H1 (cell line): ENCODE measurements at regions not wholly inside any gene's neighbourhood (a gene's known extent, or its start where the extent isn't known, plus 50 kb on each side); places are given as distances from the start of the nearest gene placed in this dataset.

ENCODE experiments used
- E2F6 ChIP-seq: IDR thresholded peaks from 2 replicates; pipeline ENCODE4 v1.6.1; 2012; ENCODE audit warnings: inconsistent platforms
- POLR2A ChIP-seq, 2 experiments: IDR thresholded peaks; 1 replicate in 1 of 2; 2 replicates in 1 of 2; pipeline ENCODE4 v1.6.1; 2011; ENCODE audit warnings: low read depth in 2 of 2, low read length in 2 of 2, mild to moderate bottlenecking in 2 of 2; ENCODE audit errors: control extremely low read depth in 1 of 2
- RBBP5 ChIP-seq: IDR thresholded peaks from 2 replicates; pipeline ENCODE4 v1.7.1; 2012; ENCODE audit warnings: low read depth, mild to moderate bottlenecking, inconsistent platforms, low read length, moderate library complexity, borderline replicate concordance
- RFX5 ChIP-seq: IDR thresholded peaks from 2 replicates; pipeline ENCODE4 v1.6.1; 2011; ENCODE audit warnings: low read depth, low read length, improper control_type of control experiment, borderline replicate concordance
- RNF2 ChIP-seq: fragments of 200-900, 300-1000 bp; sonication (generic); IDR thresholded peaks from 2 replicates; pipeline ENCODE4 v1.7.1; 2016; ENCODE audit warnings: borderline replicate concordance, low read depth, mild to moderate bottlenecking, antibody characterized with exemption, low read length; ENCODE audit not compliant: poor library complexity, severe bottlenecking; ENCODE audit errors: missing control alignments
- SIN3A ChIP-seq, 2 experiments: IDR thresholded peaks in 1 of 2; conservative IDR thresholded peaks in 1 of 2; 2 replicates each; pipeline ENCODE4 v1.6.1; 2011 to 2012; ENCODE audit warnings: low read length in 2 of 2, improper control_type of control experiment in 1 of 2, low read depth in 1 of 2, mild to moderate bottlenecking in 1 of 2
- SP2 ChIP-seq: IDR thresholded peaks from 2 replicates; pipeline ENCODE4 v1.6.1; 2012; ENCODE audit warnings: mild to moderate bottlenecking, low read length, inconsistent platforms
- USF2 ChIP-seq: IDR thresholded peaks from 2 replicates; pipeline ENCODE4 v1.6.1; 2011; ENCODE audit warnings: low read length, improper control_type of control experiment

GRCh38 chr4:123826896-123827295 lies 430.3 kb downstream of the SPRY1 start (continued):
- TF ChIP-seq SIN3A (conservative IDR thresholded peaks at IDR 0.05 in 1 of 2, IDR thresholded peaks at IDR 0.05 in 1 of 2; ENCODE audit: low read depth in 1 of 2, low read length in 2 of 2) (no peak), SP2 (no peak), USF2 (no peak), E2F6 (no peak), RFX5 (no peak), RBBP5 (no peak), RNF2 (no peak), POLR2A (IDR thresholded peaks at IDR 0.05; ENCODE audit: control extremely low read depth in 1 of 2, low read depth in 2 of 2, low read length in 2 of 2) (no peak)
- TF ChIP-seq, all 59 proteins: peak for 0
